ENCODE measurements at regions not wholly inside any gene's neighbourhood (a gene's known extent, or its start where the extent isn't known, plus 50 kb on each side); places are given as distances from the start of the nearest gene placed in this dataset.

- CTCF ChIA-PET, result no interaction called here
- POLR2A ChIA-PET, result no interaction called here
Measured at GRCh38 chr21:22235866-22236590, 1237.8 kb downstream of the NCAM2 start.

- POLR2A ChIA-PET, result no interaction called here
- CTCF ChIA-PET, result no interaction called here
Measured at GRCh38 chr21:22244516-22244915, 1246.3 kb downstream of the NCAM2 start.

- POLR2A ChIA-PET, result no interaction called here
- CTCF ChIA-PET, result no interaction called here
Measured at GRCh38 chr21:22250355-22250754, 1252.1 kb downstream of the NCAM2 start.

- POLR2A ChIA-PET, result no interaction called here
- CTCF ChIA-PET, result no interaction called here
Measured at GRCh38 chr21:22253761-22254160, 1255.6 kb downstream of the NCAM2 start.

GRCh38 chr21:22258821-22259220 lies 1260.6 kb downstream of the NCAM2 start:
- POLR2A ChIA-PET, result no interaction called here
- CTCF ChIA-PET, result no interaction called here

DNA sequence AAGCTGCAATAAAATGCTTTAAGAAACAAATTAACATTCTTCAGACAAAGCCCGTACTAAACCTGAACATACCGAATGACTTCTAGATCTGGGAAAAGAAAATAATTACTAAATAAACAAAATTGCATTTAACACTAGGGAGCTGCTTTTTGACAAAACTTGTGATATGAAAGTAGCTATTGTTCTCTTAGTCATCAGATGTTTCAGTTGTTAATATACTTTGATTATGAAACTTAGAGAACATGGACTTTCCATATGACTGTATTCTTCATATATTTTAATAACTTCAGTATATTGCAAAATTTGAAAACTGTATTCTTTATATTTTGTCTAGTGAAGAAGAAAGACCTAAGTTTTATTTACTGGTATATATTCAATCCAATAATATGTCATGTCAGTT lies 1262.1 kb downstream of the NCAM2 start:
- ChIA-PET CTCF (no interaction called here), POLR2A (no interaction called here)

DNA sequence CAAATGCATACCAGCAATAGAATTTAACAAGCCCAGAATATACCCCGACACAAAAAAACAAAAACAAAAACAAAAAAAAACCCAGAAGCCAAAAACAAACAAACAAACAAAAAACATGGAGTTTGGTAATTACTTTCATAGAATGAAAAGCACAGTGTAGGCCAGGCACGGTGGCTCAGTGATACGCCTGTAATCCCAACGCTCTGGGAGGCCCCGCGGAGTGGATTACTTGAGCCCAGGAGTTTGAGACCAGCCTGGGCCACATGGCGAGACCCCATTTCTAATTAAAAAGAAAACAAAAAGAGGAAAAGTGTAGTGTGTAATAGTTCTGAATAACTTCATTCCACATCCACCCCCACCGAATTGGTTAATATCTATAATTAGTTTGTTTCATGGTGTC lies 1265.7 kb downstream of the NCAM2 start:
- ChIA-PET CTCF (no interaction called here), POLR2A (no interaction called here)

- ChIA-PET POLR2A (no interaction called here), CTCF (no interaction called here)
Measured at GRCh38 chr21:22277341-22277740, 1279.1 kb downstream of the NCAM2 start.

GRCh38 chr21:22278366-22278765 lies 1280.2 kb downstream of the NCAM2 start:
- ChIA-PET CTCF (no interaction called here), POLR2A (no interaction called here)

DNA sequence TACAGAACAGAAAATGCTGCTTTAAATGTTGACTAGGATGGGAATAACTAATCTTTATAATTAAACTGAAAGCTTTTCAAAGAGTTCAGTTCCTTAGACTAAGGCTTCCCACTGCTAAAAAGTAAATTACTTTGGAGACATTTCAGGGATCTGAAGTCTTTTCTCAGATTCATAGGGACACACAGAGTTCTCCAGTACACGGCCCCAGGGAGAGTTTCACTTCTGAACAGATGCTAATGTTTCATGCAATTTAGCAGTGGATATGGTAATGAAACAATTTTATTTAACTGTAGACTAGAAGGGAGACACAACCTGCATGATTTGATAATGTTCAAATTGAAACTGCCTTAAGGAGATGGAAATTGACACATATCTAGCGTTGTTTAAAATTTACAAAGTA lies 1282.6 kb downstream of the NCAM2 start:
- ChIA-PET POLR2A (no interaction called here), CTCF (no interaction called here)

- POLR2A ChIA-PET, result no interaction called here
- CTCF ChIA-PET, result no interaction called here
Measured at GRCh38 chr21:22288885-22289499, 1290.8 kb downstream of the NCAM2 start.

DNA sequence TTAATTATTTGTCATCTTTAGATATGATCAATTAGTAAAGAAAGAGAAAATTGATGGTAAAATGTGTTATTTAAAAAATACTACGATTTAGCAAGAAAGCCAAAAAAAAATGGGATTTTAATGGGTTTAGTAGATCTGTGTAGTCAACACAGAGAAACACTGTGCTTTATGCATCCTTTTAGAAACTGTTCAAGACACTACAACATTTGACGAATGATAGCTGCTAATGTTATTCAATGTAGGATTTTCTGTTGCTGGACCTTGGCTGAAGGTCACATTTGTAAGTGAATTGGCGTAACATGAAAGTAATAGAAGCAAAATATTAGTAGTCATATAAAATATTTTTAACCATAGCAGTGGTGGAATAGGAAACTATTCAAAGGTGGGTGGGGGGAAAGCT lies 1293.9 kb downstream of the NCAM2 start:
- POLR2A ChIA-PET, result no interaction called here
- CTCF ChIA-PET, result no interaction called here

DNA sequence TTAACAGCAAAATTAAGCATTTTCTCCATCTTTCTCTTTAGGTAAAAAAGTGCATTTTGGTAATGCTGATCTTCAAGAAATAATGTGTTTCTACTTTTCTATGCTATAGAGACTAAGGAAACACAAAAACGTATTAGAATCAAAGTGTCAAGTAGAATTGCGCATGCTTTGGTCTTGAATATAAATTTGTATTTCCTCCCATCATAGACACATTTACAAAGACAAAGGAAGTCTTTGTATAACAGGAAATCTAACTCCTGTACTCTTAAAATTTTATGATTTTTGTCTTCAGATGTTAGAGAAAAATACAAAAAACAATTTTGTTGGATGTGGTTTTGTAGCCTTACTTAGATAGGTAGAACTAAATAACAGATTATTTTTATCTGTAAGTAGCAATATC lies 1299.4 kb downstream of the NCAM2 start:
- ChIA-PET POLR2A (no interaction called here), CTCF (no interaction called here)

DNA sequence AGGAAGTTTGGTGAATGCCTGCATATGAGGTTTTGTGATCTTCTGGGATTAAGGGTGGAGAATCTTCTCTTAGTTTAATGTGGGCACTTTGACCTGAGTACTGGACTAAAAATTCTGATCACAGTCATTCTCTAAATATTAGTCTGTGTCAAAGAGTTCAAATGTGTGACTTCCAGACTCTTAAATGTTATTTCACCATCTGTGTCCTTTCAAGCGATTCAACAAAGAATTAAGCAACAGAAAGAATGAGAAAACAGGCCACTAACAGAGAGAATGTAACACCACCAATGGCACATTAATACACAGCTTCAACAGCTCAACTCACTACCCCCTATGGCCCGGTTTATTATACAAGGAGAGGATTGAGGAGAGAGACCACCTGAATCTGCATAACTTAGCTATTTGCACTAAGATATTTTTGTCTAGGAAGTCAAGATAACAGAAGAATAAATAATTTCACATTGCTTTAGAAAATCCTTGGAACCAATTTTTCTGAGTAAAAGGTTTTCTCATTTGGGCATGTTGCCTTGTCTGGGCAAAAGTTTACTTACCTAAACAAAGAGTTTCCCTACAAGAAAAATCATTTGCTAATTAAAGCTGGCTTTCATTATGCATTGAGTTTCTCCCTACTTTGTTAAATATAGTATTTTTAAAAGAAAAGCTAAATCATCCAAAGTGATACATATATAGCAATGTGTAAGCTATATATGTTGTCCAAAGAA lies 1313.7 kb downstream of the NCAM2 start:
- POLR2A ChIA-PET, result no interaction called here
- CTCF ChIA-PET, result no interaction called here

DNA sequence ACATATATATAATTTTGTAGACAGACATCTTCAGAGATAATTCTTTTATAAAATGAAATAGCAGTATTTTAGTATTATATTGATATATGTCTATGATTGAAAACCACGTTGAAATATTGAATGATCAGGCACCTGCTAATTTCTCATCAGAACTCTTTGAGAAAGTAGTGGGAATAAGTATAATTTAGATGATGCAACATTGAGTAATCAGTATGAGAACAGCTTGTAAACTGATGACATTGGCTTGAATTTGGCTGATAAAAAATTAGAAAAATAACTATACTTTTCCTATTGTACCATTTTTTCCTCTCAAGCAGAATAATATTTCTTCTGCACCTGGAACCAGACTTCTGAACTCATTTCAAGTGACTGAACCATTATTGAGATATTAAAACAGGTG lies 1316.8 kb downstream of the NCAM2 start:
- POLR2A ChIA-PET, result no interaction called here
- CTCF ChIA-PET, result no interaction called here

- POLR2A ChIA-PET, result no interaction called here
- CTCF ChIA-PET, result no interaction called here
Measured at GRCh38 chr21:22319435-22319834, 1321.2 kb downstream of the NCAM2 start.

- ChIA-PET POLR2A (no interaction called here), CTCF (no interaction called here)
Measured at GRCh38 chr21:22342889-22343288, 1344.7 kb downstream of the NCAM2 start.

GRCh38 chr21:22343303-22343702 lies 1345.1 kb downstream of the NCAM2 start:
- CTCF ChIA-PET, result no interaction called here
- POLR2A ChIA-PET, result no interaction called here

DNA sequence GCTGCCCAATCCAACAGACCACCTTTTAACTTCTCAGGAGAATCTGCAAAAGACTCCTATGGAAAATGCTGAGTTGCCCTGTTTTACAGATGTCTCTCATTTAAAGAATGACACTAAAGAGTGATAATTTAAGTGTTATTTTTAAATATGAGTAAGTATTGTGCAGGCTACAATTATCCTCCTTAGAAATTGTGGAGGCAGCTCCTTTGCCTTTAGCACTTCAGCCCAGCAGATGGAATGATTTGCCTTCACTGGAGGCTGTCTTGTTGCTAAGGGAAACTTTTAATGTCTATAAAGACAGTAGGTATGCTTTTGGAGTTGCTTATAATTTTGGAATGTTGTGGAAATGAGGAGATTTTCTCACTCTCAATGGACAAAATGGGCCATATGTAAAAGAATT lies 1345.5 kb downstream of the NCAM2 start:
- POLR2A ChIA-PET, result no interaction called here
- CTCF ChIA-PET, result no interaction called here

GRCh38 chr21:22345624-22346023 lies 1347.4 kb downstream of the NCAM2 start:
- POLR2A ChIA-PET, result interaction anchor here (0.5 kb wide), 1 partner anchor 402 kb away, joined by 4 read pairs; no protein-coding TSS in a partner anchor
- CTCF ChIA-PET, result no interaction called here

- ChIA-PET POLR2A (no interaction called here), CTCF (no interaction called here)
Measured at GRCh38 chr21:22346576-22346975, 1348.4 kb downstream of the NCAM2 start.

DNA sequence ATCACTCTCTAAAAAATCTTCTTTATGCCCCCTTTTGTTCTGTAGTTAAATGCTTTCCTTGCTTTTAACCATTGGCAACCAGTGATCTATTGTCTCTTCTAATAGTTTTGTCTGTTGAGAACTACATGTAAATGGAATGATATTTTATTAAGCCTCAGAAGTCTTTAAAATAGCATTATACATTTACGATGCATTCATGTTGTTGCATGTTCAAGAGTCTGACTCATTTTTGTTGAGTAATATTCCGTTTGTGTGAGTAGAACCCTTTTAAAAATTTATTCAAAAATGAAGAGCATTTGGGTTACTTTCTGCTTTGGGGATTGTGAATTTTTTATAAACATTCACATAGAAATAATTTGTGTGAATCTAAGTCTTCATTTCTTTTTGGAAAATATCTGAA lies 1352.9 kb downstream of the NCAM2 start:
- POLR2A ChIA-PET, result no interaction called here
- CTCF ChIA-PET, result interaction anchor here (1.0 kb wide), 1 partner anchor 9 kb away, joined by 3 read pairs; no protein-coding TSS in a partner anchor

All from activated CD8-positive, alpha-beta memory T cell treated with anti-CD3 and anti-CD28 coated beads for 36 hours (primary cell).